Adrenal gland (tissue), 5 donors: ENCODE measurements at regions not wholly inside any gene's neighbourhood (a gene's known extent, or its start where the extent isn't known, plus 50 kb on each side); places are given as distances from the start of the nearest gene placed in this dataset.

Experiments used
- POLR2A ChIP-seq, 2 donors: fragments of 450-650 bp; IDR thresholded peaks; one replicate each; pipeline ENCODE4 v1.6.1; 2017; ENCODE audit warnings: antibody characterized with exemption in 2 of 2, mild to moderate bottlenecking in 2 of 2, moderate library complexity in 1 of 2
- TF ChIP-seq, protein P1 (sequence below), 6 experiments: fragments of 450-650 bp in 4 of 6; fragments of 200-600 bp in 2 of 6; sonication (generic) in 1 of 6; IDR thresholded peaks; 1 replicate in 5 of 6; 2 replicates in 1 of 6; pipeline versions ENCODE4 v1.5.1 to v1.8.0; 2016 to 2021; ENCODE audit warnings: antibody characterized with exemption in 6 of 6, mild to moderate bottlenecking in 2 of 6, moderate library complexity in 1 of 6
- donor health status: DM: no; HTN: no; CAD: no.

DNA sequence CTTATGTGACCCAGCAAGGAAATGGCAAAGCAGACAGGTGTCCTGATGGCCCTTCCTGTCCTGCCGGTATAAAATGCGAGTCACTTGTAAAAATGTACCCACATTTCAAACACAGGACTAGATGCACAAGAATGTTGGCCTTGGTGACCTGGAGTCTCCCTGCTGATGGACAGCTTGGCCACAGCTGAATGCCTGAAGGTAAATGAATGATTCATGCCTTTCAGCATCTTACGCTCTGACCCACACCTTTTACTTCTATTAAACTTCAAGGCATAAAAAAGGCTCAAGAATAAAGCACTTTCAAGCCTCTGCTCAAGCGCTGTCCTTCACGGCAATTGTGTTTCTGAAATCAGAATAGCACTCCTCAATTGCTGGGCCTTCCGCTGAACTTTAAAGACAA, 228.0 kb upstream of the SLCO3A1 start:
- TF ChIP-seq, protein P1, sequence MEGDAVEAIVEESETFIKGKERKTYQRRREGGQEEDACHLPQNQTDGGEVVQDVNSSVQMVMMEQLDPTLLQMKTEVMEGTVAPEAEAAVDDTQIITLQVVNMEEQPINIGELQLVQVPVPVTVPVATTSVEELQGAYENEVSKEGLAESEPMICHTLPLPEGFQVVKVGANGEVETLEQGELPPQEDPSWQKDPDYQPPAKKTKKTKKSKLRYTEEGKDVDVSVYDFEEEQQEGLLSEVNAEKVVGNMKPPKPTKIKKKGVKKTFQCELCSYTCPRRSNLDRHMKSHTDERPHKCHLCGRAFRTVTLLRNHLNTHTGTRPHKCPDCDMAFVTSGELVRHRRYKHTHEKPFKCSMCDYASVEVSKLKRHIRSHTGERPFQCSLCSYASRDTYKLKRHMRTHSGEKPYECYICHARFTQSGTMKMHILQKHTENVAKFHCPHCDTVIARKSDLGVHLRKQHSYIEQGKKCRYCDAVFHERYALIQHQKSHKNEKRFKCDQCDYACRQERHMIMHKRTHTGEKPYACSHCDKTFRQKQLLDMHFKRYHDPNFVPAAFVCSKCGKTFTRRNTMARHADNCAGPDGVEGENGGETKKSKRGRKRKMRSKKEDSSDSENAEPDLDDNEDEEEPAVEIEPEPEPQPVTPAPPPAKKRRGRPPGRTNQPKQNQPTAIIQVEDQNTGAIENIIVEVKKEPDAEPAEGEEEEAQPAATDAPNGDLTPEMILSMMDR (IDR thresholded peaks at IDR 0.05), result no peak
- no peak for TF ChIP-seq POLR2A (IDR thresholded peaks at IDR 0.05)
